ENCODE measurements at regions not wholly inside any gene's neighbourhood (a gene's known extent, or its start where the extent isn't known, plus 50 kb on each side); places are given as distances from the start of the nearest gene placed in this dataset.
A peak's percentile ranks its signal among the peaks of the same experiment; 100 is the strongest.
"Not testable (repeated sequence)": the region's sequence is repeated elsewhere in the genome, so short reads cannot be mapped to it uniquely, and the experiment has no call there.

GRCh38 chr4:169332583-169332982 is 61.8 kb upstream of the SH3RF1 start:
- Histone ChIP-seq H3K4me3 (ENCODE audit: low read depth in 1 of 3, low read length in 3 of 3) (no peak overlapping the region), H3K36me3 (ENCODE audit: control insufficient read depth in 3 of 3, insufficient read depth in 2 of 3, low read depth in 1 of 3, low read length in 3 of 3) (no peaks in the 10 kb centered on the region), H3K9me3 (ENCODE audit: control insufficient read depth in 2 of 2, insufficient read depth in 1 of 2, low read depth in 1 of 2, low read length in 1 of 2) (peaks cover 0 to 4% of the 10 kb centered on the region in 2 donors), H3K27ac (ENCODE audit: low read depth in 1 of 3, low read length in 2 of 3) (no peak overlapping the region), H3K27me3 (ENCODE audit: control insufficient read depth in 3 of 3, insufficient read depth in 3 of 3, low read length in 3 of 3) (no peaks in the 10 kb centered on the region), H3K4me1 (ENCODE audit: control insufficient read depth in 3 of 3, insufficient read depth in 2 of 3, low read depth in 1 of 3, low read length in 2 of 3) (peaks cover 0 to 1% (median 0%) of the 10 kb centered on the region in 3 donors)
- no peak for DNase-seq
- WGBS, 3 donors, result 76 to 89% (median 80%) methylated on average over 2 of the region's 2 CpGs
- no peak for FAIRE-seq

- WGBS, 3 donors, result 52 to 75% (median 63%) methylated on average over 13 of the region's 13 CpGs
- peak in 1 of 2 donors; percentile 64 for DNase-seq
- Histone ChIP-seq H3K36me3 (ENCODE audit: control insufficient read depth in 3 of 3, insufficient read depth in 2 of 3, low read depth in 1 of 3, low read length in 3 of 3) (no peaks in the 10 kb centered on the region), H3K27me3 (ENCODE audit: control insufficient read depth in 3 of 3, insufficient read depth in 3 of 3, low read length in 3 of 3) (no peaks in the 10 kb centered on the region), H3K4me1 (ENCODE audit: control insufficient read depth in 3 of 3, insufficient read depth in 2 of 3, low read depth in 1 of 3, low read length in 2 of 3) (peaks cover 0 to 1% (median 0%) of the 10 kb centered on the region in 3 donors), H3K27ac (ENCODE audit: low read depth in 1 of 3, low read length in 2 of 3) (no peak overlapping the region), H3K9me3 (ENCODE audit: control insufficient read depth in 2 of 2, insufficient read depth in 1 of 2, low read depth in 1 of 2, low read length in 1 of 2) (peaks cover 0 to 9% of the 10 kb centered on the region in 2 donors), H3K4me3 (ENCODE audit: low read depth in 1 of 3, low read length in 3 of 3) (no peak overlapping the region)
- FAIRE-seq, result no peak
Measured at GRCh38 chr4:169330811-169331210, 60.1 kb upstream of the SH3RF1 start.

GRCh38 chr4:169330095-169330494 is 59.3 kb upstream of the SH3RF1 start:
- peaks cover 0 to 1% (median 0%) of the 10 kb centered on the region in 3 donors for H3K4me1 ChIP-seq (ENCODE audit: control insufficient read depth in 3 of 3, insufficient read depth in 2 of 3, low read depth in 1 of 3, low read length in 2 of 3)
- 84 to 88% (median 88%) methylated on average over 6 of the region's 6 CpGs for WGBS, 3 donors

GRCh38 chr4:169327951-169328350 is 57.2 kb upstream of the SH3RF1 start:
- peak in 1 of 2 donors; percentile 75 for DNase-seq
- Histone ChIP-seq H3K4me1 (ENCODE audit: control insufficient read depth in 3 of 3, insufficient read depth in 2 of 3, low read depth in 1 of 3, low read length in 2 of 3) (peaks cover 0 to 1% (median 0%) of the 10 kb centered on the region in 3 donors), H3K27me3 (ENCODE audit: control insufficient read depth in 3 of 3, insufficient read depth in 3 of 3, low read length in 3 of 3) (no peaks in the 10 kb centered on the region), H3K9me3 (ENCODE audit: control insufficient read depth in 2 of 2, insufficient read depth in 1 of 2, low read depth in 1 of 2, low read length in 1 of 2) (peaks cover 0 to 8% of the 10 kb centered on the region in 2 donors), H3K4me3 (ENCODE audit: low read depth in 1 of 3, low read length in 3 of 3) (no peak overlapping the region), H3K27ac (ENCODE audit: low read depth in 1 of 3, low read length in 2 of 3) (no peak overlapping the region), H3K36me3 (ENCODE audit: control insufficient read depth in 3 of 3, insufficient read depth in 2 of 3, low read depth in 1 of 3, low read length in 3 of 3) (no peaks in the 10 kb centered on the region)
- no peak for FAIRE-seq
- 19 to 67% (median 32%) methylated on average over 3 of the region's 3 CpGs for WGBS, 3 donors

More at GRCh38 chr4:169330095-169330494, 59.3 kb upstream of the SH3RF1 start:
- no peak overlapping the region for H3K27ac ChIP-seq (ENCODE audit: low read depth in 1 of 3, low read length in 2 of 3)
- DNase-seq, result no peak
- H3K4me3 ChIP-seq (ENCODE audit: low read depth in 1 of 3, low read length in 3 of 3), result no peak overlapping the region
- peaks cover 0 to 9% of the 10 kb centered on the region in 2 donors for H3K9me3 ChIP-seq (ENCODE audit: control insufficient read depth in 2 of 2, insufficient read depth in 1 of 2, low read depth in 1 of 2, low read length in 1 of 2)
- H3K27me3 ChIP-seq (ENCODE audit: control insufficient read depth in 3 of 3, insufficient read depth in 3 of 3, low read length in 3 of 3), result no peaks in the 10 kb centered on the region
- no peak for FAIRE-seq
- no peaks in the 10 kb centered on the region for H3K36me3 ChIP-seq (ENCODE audit: control insufficient read depth in 3 of 3, insufficient read depth in 2 of 3, low read depth in 1 of 3, low read length in 3 of 3)

GRCh38 chr4:169323925-169324324 is 53.2 kb upstream of the SH3RF1 start:
- not testable (repeated sequence) for DNase-seq; H3K4me3 ChIP-seq (ENCODE audit: low read depth in 1 of 3, low read length in 3 of 3); H3K4me1 ChIP-seq (ENCODE audit: control insufficient read depth in 3 of 3, insufficient read depth in 2 of 3, low read depth in 1 of 3, low read length in 2 of 3); H3K9me3 ChIP-seq (ENCODE audit: control insufficient read depth in 2 of 2, insufficient read depth in 1 of 2, low read depth in 1 of 2, low read length in 1 of 2); H3K36me3 ChIP-seq (ENCODE audit: control insufficient read depth in 3 of 3, insufficient read depth in 2 of 3, low read depth in 1 of 3, low read length in 3 of 3); FAIRE-seq; H3K27me3 ChIP-seq (ENCODE audit: control insufficient read depth in 3 of 3, insufficient read depth in 3 of 3, low read length in 3 of 3); H3K27ac ChIP-seq (ENCODE audit: low read depth in 1 of 3, low read length in 2 of 3)
- 95 to 100% (median 98%) methylated on average over 1 of the region's 1 CpG for WGBS, 3 donors

- H3K27ac ChIP-seq (ENCODE audit: low read depth in 1 of 3, low read length in 2 of 3); H3K27me3 ChIP-seq (ENCODE audit: control insufficient read depth in 3 of 3, insufficient read depth in 3 of 3, low read length in 3 of 3); FAIRE-seq; H3K4me1 ChIP-seq (ENCODE audit: control insufficient read depth in 3 of 3, insufficient read depth in 2 of 3, low read depth in 1 of 3, low read length in 2 of 3); H3K4me3 ChIP-seq (ENCODE audit: low read depth in 1 of 3, low read length in 3 of 3); H3K36me3 ChIP-seq (ENCODE audit: control insufficient read depth in 3 of 3, insufficient read depth in 2 of 3, low read depth in 1 of 3, low read length in 3 of 3); DNase-seq; H3K9me3 ChIP-seq (ENCODE audit: control insufficient read depth in 2 of 2, insufficient read depth in 1 of 2, low read depth in 1 of 2, low read length in 1 of 2): not testable (repeated sequence)
Measured at GRCh38 chr4:169322833-169323232, 52.1 kb upstream of the SH3RF1 start.
